HFFc6 (cell line): ENCODE measurements at regions not wholly inside any gene's neighbourhood (a gene's known extent, or its start where the extent isn't known, plus 50 kb on each side); places are given as distances from the start of the nearest gene placed in this dataset.

Experiments
- DNase-seq: peaks from one replicate; pipeline ENCODE4 v3.0.0-alpha.2; 2018
- H3K27ac Mint-ChIP-seq: 2 replicates; pipeline ENCODE4 v1.8.0; 2020; ENCODE audit warnings: mild to moderate bottlenecking, mixed read lengths
- H3K27me3 Mint-ChIP-seq: 2 replicates; pipeline ENCODE4 v1.8.0; 2021; ENCODE audit warnings: mild to moderate bottlenecking, moderate library complexity, mixed read lengths; ENCODE audit not compliant: insufficient read depth
- H3K36me3 Mint-ChIP-seq: 2 replicates; pipeline ENCODE4 v1.8.0; 2021; ENCODE audit warnings: low read depth, mixed read lengths
- H3K4me1 Mint-ChIP-seq: 2 replicates; pipeline ENCODE4 v1.8.0; 2020; ENCODE audit warnings: low read depth, mixed read lengths
- H3K4me3 Mint-ChIP-seq: 2 replicates; pipeline ENCODE4 v1.8.0; 2020; ENCODE audit warnings: mild to moderate bottlenecking, moderate library complexity, mixed read lengths
- H3K9me3 Mint-ChIP-seq: 2 replicates; pipeline ENCODE4 v1.8.0; 2020; ENCODE audit warnings: mild to moderate bottlenecking, mixed read lengths
- TF ChIP-seq, protein P1 (sequence below): fragments of 200-600 bp; sonication (generic); IDR thresholded peaks from 2 replicates; pipeline ENCODE4 v1.5.0; 2021; ENCODE audit warnings: antibody characterized with exemption, mild to moderate bottlenecking

DNA sequence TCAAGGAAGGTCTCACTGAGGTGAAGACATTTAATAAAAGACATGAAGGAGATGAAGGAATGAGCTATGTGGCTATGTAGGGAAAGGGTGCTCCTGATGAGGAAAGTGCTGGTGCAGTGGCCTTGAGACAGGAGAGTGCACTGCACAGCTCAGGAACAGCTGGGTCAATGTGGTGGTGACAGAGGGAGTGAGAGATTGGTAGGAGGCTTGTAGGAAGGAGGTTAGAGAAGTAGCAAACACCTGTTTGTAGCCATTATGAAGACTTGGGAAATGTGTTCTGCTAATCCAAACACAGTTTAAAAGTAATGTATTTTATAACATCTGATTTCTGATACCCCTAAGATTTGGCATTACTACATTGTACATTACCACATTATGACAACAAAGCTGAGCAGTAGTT lies 115.1 kb upstream of the MTAP start:
- TF ChIP-seq, protein P1, sequence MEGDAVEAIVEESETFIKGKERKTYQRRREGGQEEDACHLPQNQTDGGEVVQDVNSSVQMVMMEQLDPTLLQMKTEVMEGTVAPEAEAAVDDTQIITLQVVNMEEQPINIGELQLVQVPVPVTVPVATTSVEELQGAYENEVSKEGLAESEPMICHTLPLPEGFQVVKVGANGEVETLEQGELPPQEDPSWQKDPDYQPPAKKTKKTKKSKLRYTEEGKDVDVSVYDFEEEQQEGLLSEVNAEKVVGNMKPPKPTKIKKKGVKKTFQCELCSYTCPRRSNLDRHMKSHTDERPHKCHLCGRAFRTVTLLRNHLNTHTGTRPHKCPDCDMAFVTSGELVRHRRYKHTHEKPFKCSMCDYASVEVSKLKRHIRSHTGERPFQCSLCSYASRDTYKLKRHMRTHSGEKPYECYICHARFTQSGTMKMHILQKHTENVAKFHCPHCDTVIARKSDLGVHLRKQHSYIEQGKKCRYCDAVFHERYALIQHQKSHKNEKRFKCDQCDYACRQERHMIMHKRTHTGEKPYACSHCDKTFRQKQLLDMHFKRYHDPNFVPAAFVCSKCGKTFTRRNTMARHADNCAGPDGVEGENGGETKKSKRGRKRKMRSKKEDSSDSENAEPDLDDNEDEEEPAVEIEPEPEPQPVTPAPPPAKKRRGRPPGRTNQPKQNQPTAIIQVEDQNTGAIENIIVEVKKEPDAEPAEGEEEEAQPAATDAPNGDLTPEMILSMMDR, result no peak
- Mint-ChIP-seq H3K27me3 (no peaks in the 10 kb centered on the region; the same call in 1 of the 2 replicates), H3K36me3 (no peaks in the 10 kb centered on the region), H3K4me3 (peak overlapping the region; percentile 22), H3K4me1 (peaks cover 100% of the 10 kb centered on the region), H3K9me3 (no peaks in the 10 kb centered on the region), H3K27ac (peak overlapping the region; percentile 97)
- no peak for DNase-seq

GRCh38 chr9:21688108-21689102 lies 114.0 kb upstream of the MTAP start:
- no peaks in the 10 kb centered on the region; the same call in 1 of the 2 replicates for H3K27me3 Mint-ChIP-seq
- H3K4me3 Mint-ChIP-seq, result peak overlapping the region; percentile 87
- peak overlapping the region; percentile 97 for H3K27ac Mint-ChIP-seq
- peak; percentile 69 for DNase-seq
- TF ChIP-seq, protein P1, result no peak
- no peaks in the 10 kb centered on the region for H3K9me3 Mint-ChIP-seq
- H3K4me1 Mint-ChIP-seq, result peaks cover 98% of the 10 kb centered on the region
- H3K36me3 Mint-ChIP-seq, result no peaks in the 10 kb centered on the region

DNA sequence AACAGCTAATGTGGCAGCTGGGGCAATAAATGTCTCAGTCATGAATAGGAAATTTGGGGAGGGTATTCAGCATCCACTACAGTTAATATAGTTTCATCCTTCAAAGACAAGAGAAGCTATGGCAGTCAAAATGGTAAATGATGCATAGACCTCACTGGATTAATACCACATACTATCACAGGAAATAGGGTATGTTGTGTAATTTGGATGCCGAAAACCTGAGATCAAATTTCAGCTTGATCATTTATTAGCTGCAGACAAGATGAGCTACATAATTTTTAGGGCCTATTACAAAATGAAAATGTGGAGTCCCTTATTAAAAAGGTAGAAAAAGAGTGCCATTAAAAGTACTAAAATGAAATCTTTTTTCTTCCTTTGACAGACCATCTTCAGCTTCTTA lies 112.6 kb upstream of the MTAP start:
- H3K4me3 Mint-ChIP-seq, result peak overlapping the region; percentile 87; the same call in 1 of the 2 replicates
- H3K4me1 Mint-ChIP-seq, result peaks cover 84% of the 10 kb centered on the region
- peaks cover under 1% of the 10 kb centered on the region; the same call in 1 of the 2 replicates for H3K36me3 Mint-ChIP-seq
- no peaks in the 10 kb centered on the region; the same call in 1 of the 2 replicates for H3K27me3 Mint-ChIP-seq
- DNase-seq, result no peak
- TF ChIP-seq, protein P1, result no peak
- H3K9me3 Mint-ChIP-seq, result peaks cover under 1% of the 10 kb centered on the region; the same call in 1 of the 2 replicates
- H3K27ac Mint-ChIP-seq, result peak overlapping the region; percentile 97

DNA sequence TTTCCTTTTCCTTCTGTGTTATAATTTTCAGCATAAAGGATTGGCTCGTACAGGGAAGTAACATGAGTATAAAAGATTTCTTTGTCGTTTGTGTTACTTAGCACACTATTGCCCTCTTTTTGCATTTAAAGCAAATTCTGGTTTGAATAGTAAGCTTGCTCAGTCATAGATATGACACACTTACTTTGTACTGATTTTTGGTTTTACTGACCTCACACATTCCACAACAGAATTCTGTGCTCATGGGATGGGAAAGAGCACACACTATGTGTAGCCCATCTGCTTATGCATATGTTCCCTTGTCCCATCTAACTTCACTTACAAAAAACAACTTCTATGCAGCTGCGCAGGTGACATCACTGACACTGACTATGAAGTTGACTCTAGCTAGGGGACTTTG lies 111.9 kb upstream of the MTAP start:
- peak; percentile 34 for DNase-seq
- no peak overlapping the region for H3K4me3 Mint-ChIP-seq
- TF ChIP-seq, protein P1, result no peak
- peaks cover 8% of the 10 kb centered on the region for H3K36me3 Mint-ChIP-seq
- peaks cover 77% of the 10 kb centered on the region for H3K4me1 Mint-ChIP-seq
- peaks cover 7% of the 10 kb centered on the region for H3K9me3 Mint-ChIP-seq
- no peaks in the 10 kb centered on the region; the same call in 1 of the 2 replicates for H3K27me3 Mint-ChIP-seq
- H3K27ac Mint-ChIP-seq, result peak overlapping the region; percentile 39

DNA sequence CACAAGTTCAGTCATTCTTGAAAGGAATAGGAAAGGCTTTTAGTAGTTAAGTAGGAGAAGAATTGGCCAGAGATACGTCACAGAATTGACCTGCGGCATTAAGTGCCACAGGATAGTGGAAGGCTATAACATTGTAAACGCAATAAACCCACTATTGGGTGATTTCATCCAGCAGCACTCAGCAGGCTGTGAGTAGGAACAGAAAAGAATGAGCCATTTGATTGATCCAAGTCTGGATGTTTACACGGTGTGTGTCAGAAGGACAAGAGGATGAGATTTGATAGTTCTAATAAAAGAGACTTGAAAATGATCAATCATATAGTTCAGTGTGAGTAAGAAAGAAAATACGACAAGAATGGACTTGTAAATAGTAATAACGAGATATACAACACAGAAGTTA lies 110.0 kb upstream of the MTAP start:
- TF ChIP-seq, protein P1, result no peak

More for the DNA sequence above, 110.0 kb upstream of the MTAP start:
- peaks cover 58% of the 10 kb centered on the region for H3K4me1 Mint-ChIP-seq
- DNase-seq, result no peak
- H3K4me3 Mint-ChIP-seq, result no peak overlapping the region
- no peak overlapping the region for H3K27ac Mint-ChIP-seq
- no peaks in the 10 kb centered on the region; the same call in 1 of the 2 replicates for H3K27me3 Mint-ChIP-seq
- H3K36me3 Mint-ChIP-seq, result peaks cover 13% of the 10 kb centered on the region
- H3K9me3 Mint-ChIP-seq, result peaks cover 14% of the 10 kb centered on the region
